GM18499 (cell line): ENCODE measurements at regions not wholly inside any gene's neighbourhood (a gene's known extent, or its start where the extent isn't known, plus 50 kb on each side); places are given as distances from the start of the nearest gene placed in this dataset.
"Not testable (repeated sequence)": the region's sequence is repeated elsewhere in the genome, so short reads cannot be mapped to it uniquely, and the experiment has no call there.

ENCODE experiments used
- ATAC-seq: cut with Tn5 transposase; IDR thresholded peaks from one replicate; pipeline ENCODE4 v1.9.1; 2021; ENCODE audit warnings: moderate number of reproducible peaks; ENCODE audit not compliant: insufficient read depth, unreplicated experiment

DNA sequence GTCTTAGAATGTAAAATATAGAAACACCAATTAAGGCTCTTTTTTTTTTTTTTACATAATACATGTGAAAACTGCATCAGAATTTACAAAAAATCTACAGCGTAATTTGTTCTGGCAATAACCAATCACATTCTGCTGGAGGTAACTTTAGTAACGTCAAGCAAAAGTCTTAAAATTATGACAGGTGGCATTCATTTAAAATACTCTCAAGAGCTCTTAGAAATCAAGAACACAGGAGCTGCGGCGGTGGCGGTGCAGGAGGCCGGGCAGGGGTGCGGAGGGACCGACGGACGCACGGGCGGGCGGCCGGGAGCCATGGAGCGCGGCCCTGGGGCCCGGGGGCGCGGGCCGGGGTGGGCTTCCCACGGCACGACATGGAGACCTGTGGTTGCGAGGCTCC lies 202.4 kb downstream of the USP22 start:
- ATAC-seq: not testable (repeated sequence)

DNA sequence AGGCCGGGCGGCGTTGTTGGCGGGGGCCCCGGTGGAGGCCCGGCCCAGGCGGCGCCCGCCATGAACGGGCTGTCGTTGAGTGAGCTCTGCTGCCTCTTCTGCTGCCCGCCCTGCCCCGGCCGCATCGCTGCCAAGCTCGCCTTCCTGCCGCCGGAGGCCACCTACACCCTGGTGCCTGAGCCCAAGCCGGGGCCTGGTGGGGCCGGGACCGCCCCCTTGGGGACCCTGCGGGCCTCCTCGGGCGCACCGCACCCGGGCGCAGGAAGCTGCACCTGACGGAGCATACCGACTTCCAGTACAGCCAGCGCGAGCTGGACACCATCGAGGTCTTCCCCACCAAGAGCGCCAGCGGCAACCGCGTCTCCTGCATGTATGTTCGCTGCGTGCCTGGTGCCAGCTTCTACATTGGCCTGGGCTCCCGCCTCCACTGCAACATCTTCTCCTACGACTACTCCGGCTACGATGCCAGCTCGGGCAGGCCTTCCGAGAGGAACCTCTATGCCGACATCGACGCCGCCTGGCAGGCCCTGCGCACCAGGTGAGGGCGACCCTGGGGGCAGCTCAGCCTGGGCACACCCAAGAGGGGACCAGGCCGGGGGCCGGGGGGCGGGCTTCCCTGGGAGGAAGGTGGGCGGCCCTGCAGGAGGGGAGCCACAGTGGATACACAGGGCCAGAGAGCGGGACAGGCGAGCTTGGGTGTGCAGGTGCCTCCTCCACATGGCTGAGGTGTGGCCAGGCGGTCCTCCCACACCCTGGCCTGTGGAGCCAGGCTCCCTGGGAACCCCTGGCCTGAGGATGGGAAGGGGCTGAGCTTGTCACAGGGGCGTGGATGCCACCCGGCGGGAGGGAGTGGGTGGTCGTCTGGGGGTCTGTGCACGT lies 201.6 kb downstream of the USP22 start:
- ATAC-seq: not testable (repeated sequence)

DNA sequence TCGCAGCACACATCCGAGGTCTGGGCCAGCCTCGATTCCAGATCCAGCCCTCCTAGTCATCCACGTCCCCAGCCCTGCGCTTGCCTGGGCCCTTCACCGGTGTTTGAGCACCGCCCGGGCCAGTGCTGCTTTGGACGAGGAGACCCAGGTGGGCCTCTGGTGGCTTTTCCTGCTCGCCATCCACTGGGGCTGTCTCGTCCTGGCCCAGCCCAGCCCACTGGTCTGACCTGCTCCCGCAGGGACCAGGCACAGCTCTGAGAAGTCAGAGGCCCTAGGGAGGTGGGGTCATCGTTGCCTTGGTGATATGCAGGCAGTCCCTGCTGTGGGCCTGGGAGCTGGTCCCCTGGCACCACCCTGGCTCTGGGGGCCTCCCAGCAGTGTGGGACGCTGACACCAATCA lies 200.8 kb downstream of the USP22 start:
- ATAC-seq: not testable (repeated sequence)

DNA sequence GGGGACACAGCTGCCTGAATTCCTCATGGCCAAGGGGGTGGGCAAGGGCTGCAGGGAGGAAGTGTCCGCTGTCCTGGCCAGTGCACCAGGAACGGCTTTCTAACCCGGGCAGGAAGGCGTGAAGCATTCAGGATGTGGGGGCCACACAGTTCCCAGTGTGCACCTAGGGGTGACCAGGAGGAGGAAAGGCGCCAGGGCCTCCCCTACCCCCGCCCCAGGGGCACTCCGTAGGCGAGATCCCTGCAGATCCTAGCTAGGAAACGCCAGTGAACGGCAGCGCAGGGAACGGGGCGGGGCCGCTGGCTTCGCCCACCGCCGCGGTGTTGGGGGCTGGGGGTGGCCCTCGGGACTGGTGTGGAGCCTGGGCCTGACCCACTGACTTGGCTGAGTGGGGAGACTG lies 199.6 kb downstream of the USP22 start:
- ATAC-seq: not testable (repeated sequence)

DNA sequence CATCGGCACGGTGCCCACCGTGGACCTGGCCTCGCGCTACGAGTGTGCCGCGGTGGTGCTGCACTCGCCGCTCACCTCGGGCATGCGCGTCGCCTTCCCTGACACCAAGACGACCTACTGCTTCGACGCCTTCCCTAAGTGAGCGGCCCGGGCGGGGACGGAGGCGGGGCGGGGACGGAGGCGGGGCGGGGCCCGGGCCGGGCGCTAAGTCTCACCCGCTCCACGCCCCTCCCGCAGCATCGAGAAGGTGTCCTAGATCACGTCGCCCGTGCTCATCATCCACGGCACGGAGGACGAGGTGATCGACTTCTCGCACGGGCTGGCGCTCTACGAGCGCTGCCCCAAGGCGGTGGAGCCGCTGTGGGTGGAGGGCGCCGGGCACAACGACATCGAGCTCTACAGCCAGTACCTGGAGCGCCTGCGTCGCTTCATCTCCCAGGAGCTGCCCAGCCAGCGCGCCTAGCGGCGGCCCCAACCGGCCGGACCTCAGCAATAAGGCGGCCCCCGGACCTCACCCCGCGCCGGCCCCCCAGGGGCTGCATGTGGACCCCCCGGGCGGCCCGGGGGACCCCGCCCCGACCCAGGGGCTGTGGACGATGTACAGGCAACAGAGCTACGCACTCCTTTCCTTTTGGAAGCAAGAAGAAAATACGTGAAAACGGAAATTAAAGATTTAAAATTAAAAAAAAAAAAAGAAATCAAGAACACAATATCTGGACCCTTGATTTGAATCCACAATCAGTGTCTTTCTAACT lies 198.8 kb downstream of the USP22 start:
- ATAC-seq: not testable (repeated sequence)

DNA sequence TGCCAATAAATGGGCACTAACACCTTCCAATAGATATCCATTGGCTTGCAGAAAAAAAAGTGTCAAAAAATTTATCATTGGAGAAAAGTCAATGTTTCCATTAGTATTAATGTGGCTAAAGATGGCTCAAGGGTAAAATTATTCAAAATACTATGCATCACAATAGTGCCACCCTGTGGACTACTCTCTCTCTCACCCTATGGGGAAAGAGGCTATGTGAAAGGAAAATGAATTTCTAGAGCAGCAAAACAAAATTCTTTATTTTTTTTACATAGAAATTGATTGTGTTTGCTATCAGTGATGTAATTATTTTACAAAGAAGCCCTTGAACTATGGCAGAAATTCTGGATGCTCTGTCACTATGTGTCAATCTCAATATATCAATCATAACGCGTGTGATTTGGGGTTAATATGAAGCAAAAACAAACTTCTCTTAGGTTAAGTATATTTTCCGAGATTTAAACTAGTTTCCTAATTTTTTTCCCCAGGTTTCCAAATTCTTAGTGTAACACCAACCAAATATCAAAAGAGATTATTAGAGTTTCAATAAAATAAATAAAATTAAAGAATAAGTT lies 193.9 kb downstream of the USP22 start:
- ATAC-seq: not testable (repeated sequence)

DNA sequence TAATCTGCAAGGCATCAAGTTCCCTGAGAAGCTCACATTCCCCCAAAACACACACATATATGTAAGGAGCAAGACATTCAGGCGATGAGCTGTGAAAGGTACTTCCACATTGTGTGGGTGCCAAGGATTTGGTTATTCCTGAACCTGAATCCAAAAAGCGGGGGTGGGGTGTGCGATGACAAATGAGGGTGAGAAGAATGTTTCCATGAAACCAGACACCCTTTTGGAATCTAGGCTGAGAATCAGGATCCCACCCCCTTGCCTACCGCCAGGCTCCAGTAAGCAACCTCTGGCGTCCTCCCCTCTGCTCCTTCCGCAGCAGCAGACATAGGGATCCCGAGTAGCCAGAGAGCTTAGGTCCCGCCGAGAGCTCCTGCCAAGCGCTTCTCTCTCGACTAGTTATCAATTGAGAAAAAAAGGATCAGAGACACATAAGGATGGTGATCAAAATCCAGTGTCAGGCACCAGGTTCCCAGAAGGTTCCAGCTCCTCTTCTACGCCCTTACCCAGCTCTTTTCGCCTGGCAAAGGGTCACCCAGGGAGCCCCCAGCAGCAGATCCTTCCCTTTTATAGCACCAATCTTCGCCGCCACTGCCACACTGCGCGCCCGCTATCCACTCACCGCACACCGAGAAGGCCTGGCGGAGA lies 191.1 kb downstream of the USP22 start:
- not testable (repeated sequence) for ATAC-seq

DNA sequence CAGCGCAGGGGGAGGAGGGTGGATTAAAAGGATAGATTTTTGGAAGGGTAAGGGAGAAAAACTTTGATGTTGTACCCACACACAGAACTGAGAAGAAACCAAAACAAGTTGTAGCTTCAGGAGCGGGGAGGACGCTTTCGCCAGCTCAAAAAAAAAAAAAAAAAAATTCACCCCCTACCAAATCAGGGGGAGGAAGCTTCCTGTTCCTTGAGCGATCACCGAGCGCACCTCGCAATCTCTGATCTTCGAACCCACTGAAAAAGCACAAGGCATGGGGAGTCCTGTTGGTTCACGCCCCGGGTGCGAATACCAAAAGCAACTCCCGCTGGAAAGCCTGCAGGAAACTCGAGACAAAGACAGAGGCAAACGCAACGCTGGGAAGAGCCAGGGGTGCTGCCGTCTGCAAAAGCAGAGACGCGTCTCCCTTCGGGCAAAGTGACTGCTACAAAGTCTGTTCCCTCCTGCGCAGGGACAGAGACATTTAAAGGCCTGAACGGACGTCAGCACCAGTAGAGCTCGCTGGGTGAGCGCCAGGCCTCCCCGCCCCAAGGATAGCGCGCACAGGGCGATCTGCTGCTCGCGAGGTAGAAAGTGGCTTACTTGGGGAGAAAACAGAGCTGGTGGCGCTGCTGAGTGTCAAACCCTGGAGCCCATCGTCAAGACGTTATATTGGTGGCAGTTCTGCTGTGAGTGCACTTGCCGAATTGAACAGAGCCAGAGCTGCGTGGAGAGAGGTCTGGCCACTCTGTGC lies 190.4 kb downstream of the USP22 start:
- ATAC-seq: no peak

DNA sequence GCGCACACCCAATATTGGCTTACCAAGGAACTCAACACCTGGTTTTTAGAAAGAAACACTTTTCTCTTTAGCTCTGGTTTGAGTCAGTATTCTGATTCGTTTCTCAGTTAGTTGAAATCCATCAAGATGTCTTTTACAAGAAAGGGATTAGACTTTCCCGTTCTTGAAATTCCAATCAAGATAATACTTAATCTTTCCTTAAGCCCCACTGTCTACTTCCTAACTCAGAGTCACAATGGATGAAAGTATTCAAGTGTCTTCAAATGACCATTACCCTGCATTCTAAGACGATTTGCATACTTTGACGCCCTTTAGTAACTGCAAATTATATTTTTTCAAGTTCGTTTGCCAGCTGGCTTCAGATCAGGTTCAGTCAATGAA lies 189.8 kb downstream of the USP22 start:
- ATAC-seq: no peak

DNA sequence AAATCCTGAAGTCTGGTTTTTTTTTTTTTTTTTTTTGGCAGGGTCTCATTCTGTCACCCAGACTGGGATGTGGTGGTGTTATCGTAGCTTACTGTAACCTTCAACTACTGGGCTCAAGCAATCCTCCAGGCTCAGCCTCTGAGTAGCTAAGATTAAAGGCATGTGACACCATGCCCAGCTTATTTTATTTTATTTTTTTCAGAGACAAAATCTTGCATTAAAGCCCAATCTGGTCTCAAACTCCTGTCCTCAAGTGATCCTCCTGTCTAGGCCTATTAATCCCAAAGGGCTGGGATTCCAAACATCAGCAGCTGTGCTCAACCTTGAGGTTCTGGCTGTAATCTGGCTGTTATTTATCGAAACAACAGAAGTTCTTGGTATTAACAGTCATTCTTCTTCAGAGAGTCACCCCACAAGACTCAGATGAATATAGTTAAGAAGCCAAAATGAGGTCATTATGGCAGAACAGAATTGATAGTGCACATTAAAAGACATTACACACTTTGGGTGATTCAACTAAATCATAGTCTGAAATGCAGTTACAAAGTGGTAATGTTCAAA lies 186.8 kb downstream of the USP22 start:
- ATAC-seq: not testable (repeated sequence)

DNA sequence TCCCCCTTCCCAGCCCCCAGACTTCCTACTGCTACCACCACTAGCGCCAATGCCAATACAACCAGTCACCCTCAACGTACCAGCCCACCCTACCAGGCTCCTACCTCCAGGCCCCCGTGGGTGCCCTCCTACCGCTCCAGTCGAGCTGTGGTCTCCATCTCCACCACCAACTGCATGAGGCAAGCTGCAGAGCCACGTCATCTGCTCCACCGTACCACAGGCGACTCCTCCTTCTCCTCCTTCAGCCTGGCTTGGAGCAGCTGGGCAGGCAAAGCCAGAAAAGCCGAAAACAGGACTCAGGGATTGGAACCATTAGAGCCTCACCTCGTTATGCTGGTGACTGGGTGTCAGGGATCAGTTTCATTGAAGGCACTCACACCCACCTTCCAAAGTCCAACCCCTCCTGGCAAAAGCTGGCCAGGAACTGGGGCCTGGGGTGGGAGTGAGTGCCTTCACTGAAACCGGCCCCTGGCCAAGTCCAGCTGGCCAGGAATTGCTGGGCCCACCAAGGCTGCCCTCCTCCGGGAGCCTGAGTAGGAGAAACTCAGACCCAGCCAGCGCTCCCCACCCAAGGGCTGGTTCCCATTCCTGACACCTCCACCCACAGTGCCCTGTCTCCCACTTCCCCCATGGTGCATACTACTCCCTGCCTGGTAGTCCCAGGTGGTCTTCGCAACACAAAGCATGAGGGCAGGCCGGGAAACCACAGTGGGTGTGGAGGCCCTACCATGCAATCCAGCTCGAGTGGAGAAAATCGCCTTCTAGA lies 176.2 kb downstream of the USP22 start:
- ATAC-seq: not testable (repeated sequence)

DNA sequence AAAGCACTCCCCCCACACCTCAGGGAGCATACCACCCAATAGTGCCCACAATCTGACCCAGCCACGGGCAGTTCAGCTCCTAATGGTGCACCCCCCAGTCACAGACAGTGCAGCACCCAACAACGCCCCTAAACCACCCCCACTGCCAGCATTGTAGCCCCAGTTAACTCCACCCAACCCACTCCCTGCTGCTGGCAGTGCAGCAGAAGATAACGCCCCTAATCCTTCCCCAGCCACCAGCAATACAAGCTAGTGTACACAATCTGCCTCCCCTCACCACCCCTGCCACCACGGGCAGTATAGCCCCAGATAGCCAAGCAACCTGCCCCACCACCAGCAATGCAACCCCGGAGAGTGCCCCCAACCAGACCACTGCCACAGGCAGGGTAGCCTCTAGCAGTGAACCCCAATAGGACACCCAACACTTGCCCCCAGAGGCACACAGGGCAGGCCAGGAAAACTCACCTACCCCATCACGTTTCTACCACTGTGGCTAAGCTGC lies 175.3 kb downstream of the USP22 start:
- not testable (repeated sequence) for ATAC-seq

DNA sequence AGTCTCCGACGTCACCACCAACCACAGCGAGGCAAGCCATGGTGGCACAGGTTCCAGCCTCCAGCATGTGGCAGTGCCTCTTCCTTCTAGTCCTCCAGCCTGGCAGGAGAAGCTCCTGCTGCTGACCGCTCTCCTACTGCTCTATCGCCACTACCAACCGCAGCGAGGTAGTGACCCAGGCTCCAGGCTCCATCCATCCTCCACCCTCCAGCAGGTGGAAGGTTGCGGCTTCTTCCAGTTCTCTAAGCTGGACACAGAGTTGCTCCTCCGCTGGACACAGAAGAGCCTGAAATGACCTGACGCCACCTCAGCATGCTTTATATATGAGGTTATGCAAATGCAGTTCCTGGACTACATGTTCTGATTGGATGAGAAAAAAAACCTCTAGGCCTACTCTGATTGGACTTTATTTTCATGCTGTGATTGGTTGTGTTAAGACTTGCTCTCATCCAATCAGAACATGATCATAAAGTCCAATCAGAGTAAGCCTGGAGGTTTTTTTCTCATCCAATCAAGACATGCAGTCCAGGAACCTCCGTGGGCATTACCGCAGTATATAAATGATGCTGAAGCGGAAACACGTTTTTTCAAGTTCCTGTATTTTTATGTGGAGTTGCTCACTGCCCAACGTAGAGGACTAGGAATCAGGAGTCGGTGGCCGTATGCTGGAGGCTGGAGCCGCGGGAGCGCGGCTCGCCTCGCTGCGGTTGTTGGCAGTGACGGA lies 174.7 kb downstream of the USP22 start:
- ATAC-seq: not testable (repeated sequence)

DNA sequence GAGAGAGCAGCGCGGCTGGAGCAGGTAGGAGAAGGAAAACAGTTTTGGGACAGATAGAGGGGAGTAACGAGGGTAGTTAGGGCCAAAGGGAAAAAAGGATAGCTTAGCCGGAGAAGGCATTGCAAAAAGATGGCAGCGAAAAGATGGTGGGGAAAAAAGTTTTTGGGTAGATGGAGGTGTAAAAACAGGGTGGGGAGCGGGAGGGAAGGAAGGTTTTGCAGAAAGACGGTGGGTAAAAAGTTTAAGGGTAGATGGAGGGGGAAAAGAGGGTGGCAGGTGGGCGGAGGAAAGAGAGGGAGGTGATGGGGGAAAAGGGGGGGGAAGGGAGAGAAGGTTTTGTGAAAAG lies 174.2 kb downstream of the USP22 start:
- ATAC-seq: not testable (repeated sequence)

DNA sequence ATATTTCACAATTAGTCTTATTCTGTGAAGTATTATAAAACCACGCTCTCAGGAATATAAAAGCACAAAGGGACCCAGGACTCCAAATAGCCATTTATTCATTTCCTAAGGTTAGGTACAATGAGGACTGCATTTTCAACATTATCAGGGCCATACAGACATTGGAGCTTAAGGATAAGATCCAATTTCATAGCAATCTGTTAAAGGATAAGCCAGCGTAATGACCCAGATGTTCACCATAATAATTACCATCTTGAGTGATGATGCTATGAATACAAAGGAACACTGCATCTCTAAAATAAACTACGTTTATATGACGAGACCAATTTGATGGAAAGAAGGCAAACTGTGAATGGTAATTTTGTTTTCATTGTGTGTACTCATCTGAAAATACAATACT lies 169.6 kb downstream of the USP22 start:
- ATAC-seq: not testable (repeated sequence)

DNA sequence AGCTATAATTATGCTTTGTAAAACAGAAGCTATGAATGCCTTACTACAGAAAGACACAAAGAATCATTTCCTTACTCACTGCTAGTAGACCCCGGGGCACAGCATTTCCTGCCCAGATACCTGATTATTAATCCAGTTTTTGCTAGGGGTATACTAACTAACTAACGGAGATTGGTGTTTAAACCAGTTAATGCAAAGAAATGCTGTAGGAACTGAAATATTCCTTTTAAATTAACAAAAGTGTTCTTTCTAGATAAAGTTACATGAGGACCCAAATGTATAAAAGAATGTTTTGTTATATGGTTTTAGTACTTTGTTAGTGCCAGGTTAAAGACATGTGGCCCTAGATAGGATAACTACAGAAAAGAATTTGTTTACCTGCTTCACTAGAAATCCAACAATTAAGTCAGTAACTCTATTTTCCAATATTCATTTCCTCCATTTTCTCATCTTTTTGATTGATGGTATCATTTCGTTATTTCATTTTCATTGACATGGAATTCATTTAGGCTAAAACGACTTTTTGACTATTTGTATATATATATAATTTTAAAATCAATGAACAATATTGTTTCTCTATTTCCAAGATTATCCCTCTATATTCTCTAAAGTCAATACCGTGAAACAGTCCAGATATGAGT lies 169.0 kb downstream of the USP22 start:
- not testable (repeated sequence) for ATAC-seq

DNA sequence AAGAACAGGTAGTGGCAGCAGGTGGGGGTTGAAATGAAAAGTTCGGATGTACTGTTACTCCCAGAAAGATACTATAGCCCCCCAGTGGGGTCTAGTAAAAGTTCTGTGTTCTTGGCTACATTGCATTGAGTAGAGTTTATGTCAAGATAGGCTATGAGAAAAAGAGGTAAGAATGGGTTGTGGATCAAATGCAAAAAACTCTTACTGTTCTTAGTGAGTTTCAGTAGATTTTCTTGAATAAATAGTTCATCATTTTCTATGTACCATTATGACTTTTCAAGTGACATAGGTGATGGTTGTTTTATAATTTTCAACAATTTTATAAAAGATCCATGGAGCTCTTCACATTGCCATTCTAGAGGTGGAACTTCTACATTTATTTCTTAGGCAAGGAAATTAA lies 165.4 kb downstream of the USP22 start:
- not testable (repeated sequence) for ATAC-seq

DNA sequence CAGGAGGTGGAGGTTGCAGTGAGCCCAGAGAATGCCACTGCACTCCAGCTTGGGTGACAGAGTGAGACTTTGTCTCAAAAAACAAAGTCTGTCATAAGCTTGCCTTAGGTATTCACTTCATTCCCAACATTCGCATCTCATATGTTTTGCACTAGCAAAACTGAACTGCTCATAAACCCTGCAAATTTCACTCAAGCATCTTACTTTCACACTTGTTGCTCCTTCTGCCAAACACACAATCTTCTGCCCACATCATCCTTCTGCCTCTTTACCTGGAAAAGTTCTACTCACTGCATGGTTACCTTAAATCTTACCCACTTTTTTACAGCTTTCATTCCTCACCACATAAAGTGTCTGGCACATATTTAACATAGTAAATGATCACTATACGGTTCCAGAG lies 152.5 kb downstream of the USP22 start:
- ATAC-seq: no peak
